MCF 10A (cell line): ENCODE measurements at regions not wholly inside any gene's neighbourhood (a gene's known extent, or its start where the extent isn't known, plus 50 kb on each side); places are given as distances from the start of the nearest gene placed in this dataset.
A peak's percentile ranks its signal among the peaks of the same experiment; 100 is the strongest.

Experiments
- BruUV-seq: library from RNA; stranded (reverse); fragments of 400-500 nt; replicated peaks from 2 replicates; lab custom pipeline; 2021; lab: Mats Ljungman, UMichigan
- CTCF ChIA-PET: fragments of 300-600 bp; sonication (Branson Sonifier 250); formaldehyde crosslinking; extraction: SDS; loops from one replicate; lab custom pipeline; 2021; ENCODE audit warnings: antibody characterized with exemption, inconsistent platforms; lab: Yijun Ruan, JAX
- POLR2A ChIA-PET: fragments of 300-600, 350-650 bp; sonication (Branson Sonifier 250); formaldehyde crosslinking; extraction: SDS; loops from one replicate; lab custom pipeline; 2020; ENCODE audit warnings: antibody characterized with exemption, inconsistent platforms; lab: Yijun Ruan, JAX
- DNase-seq: peaks from one replicate; pipeline ENCODE4 v3.0.0-alpha.2; 2018; ENCODE audit not compliant: unreplicated experiment
- H3K27ac Mint-ChIP-seq: one replicate; pipeline ENCODE4 v1.8.0; 2022; ENCODE audit warnings: mild to moderate bottlenecking, low read depth, mixed read lengths; ENCODE audit not compliant: unreplicated experiment
- H3K27me3 Mint-ChIP-seq: one replicate; pipeline ENCODE4 v1.8.0; 2022; ENCODE audit warnings: mixed read lengths; ENCODE audit not compliant: insufficient read depth, unreplicated experiment
- H3K36me3 Mint-ChIP-seq: one replicate; pipeline ENCODE4 v1.8.0; 2022; ENCODE audit warnings: mild to moderate bottlenecking, moderate library complexity, mixed read lengths; ENCODE audit not compliant: insufficient read depth, unreplicated experiment
- H3K4me1 Mint-ChIP-seq: one replicate; pipeline ENCODE4 v1.8.0; 2022; ENCODE audit warnings: mixed read lengths; ENCODE audit not compliant: insufficient read depth, unreplicated experiment
- H3K4me3 Mint-ChIP-seq: one replicate; pipeline ENCODE4 v1.8.0; 2022; ENCODE audit warnings: mild to moderate bottlenecking, moderate library complexity, mixed read lengths; ENCODE audit not compliant: unreplicated experiment
- H3K9me3 Mint-ChIP-seq: one replicate; pipeline ENCODE4 v1.8.0; 2022; ENCODE audit warnings: mixed read lengths; ENCODE audit not compliant: unreplicated experiment
- intact Hi-C: fragments of 100-400 bp; cut with micrococcal nuclease; formaldehyde crosslinking; loops from 2 replicates; pipeline ENCODE4 v1.14.1; 2022
- TF ChIP-seq, protein P1 (sequence below): fragments of 200-600 bp; IDR thresholded peaks from one replicate; pipeline ENCODE4 v1.8.0; 2022; ENCODE audit warnings: antibody characterized with exemption, mild to moderate bottlenecking; ENCODE audit not compliant: unreplicated experiment

DNA sequence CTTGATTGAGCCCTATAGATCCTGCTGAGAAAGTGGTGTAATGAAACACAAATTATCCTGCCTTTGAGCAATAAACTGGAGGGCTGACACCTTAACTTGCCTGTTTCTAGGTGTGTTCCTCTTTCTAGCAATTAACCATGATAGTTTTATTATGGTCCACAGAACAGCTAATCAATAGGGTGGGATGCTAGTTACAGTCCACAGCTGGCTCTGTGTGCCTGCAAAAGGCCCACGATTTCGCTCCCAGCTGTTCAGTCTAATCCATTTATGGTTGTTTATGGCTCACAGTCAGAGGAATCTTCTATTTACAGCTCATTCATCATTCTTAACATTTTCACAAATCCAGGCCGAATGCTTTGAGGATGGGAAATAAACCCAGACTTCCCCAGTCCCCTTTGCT lies 674.9 kb downstream of the SMARCA1 start:
- Mint-ChIP-seq H3K9me3 (peaks cover 17% of the 10 kb centered on the region), H3K4me3 (no peak overlapping the region), H3K27ac (no peak overlapping the region), H3K27me3 (no peaks in the 10 kb centered on the region), H3K36me3 (no peaks in the 10 kb centered on the region), H3K4me1 (no peaks in the 10 kb centered on the region)
- ChIA-PET CTCF (no interaction called here), POLR2A (interaction anchor here (0.8 kb wide), 1 partner anchor 28 kb away, joined by 3 read pairs; no protein-coding TSS in a partner anchor)
- DNase-seq, result no peak
- intact Hi-C loops, result no loop called here
- BruUV-seq, result no TSS peak
- TF ChIP-seq, protein P1, sequence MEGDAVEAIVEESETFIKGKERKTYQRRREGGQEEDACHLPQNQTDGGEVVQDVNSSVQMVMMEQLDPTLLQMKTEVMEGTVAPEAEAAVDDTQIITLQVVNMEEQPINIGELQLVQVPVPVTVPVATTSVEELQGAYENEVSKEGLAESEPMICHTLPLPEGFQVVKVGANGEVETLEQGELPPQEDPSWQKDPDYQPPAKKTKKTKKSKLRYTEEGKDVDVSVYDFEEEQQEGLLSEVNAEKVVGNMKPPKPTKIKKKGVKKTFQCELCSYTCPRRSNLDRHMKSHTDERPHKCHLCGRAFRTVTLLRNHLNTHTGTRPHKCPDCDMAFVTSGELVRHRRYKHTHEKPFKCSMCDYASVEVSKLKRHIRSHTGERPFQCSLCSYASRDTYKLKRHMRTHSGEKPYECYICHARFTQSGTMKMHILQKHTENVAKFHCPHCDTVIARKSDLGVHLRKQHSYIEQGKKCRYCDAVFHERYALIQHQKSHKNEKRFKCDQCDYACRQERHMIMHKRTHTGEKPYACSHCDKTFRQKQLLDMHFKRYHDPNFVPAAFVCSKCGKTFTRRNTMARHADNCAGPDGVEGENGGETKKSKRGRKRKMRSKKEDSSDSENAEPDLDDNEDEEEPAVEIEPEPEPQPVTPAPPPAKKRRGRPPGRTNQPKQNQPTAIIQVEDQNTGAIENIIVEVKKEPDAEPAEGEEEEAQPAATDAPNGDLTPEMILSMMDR, result no peak

DNA sequence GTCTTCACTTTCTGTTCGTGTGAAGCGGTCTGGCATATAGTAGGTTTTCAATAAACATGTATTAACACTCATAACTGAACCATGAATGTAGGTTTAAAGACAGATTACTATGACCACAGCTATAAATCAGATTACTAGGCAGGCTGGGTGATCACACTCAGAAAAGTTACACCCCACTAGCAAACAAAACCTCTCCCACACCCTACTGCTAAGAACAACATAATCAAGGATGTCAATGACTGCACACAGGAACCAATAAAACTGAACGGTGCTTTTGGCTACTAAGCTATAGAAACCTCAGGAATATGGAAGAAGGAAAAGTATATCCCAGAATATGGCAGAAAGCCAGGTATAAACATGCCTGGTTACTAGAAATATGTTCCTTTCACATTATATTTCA lies 676.9 kb downstream of the SMARCA1 start:
- BruUV-seq, result no TSS peak
- Mint-ChIP-seq H3K4me1 (no peaks in the 10 kb centered on the region), H3K27me3 (no peaks in the 10 kb centered on the region), H3K4me3 (no peak overlapping the region), H3K9me3 (peaks cover 13% of the 10 kb centered on the region), H3K36me3 (no peaks in the 10 kb centered on the region), H3K27ac (no peak overlapping the region)
- ChIA-PET CTCF (no interaction called here), POLR2A (no interaction called here)
- intact Hi-C loops, result no loop called here
- TF ChIP-seq, protein P1, result no peak
- no peak for DNase-seq

DNA sequence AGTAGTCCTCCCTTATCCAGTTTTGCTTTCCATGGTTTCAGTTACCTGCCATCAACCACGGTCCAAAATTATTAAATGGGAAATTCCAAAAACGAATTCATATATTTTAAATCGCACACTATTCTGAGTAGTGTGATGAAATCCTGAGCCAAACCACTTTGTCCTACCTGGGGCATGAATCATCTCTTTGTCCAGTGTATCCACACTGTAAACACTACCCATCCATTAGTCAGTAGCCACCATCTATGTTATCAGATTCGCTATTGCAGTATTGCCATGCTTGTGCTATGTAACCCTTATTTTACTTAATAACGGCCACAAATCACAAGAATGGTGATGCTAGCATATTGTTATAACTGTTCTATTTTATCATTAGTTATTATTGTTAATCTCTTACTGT lies 704.6 kb downstream of the SMARCA1 start:
- H3K4me1 Mint-ChIP-seq, result no peaks in the 10 kb centered on the region
- H3K4me3 Mint-ChIP-seq, result no peak overlapping the region
- TF ChIP-seq, protein P1, result no peak
- no peaks in the 10 kb centered on the region for H3K27me3 Mint-ChIP-seq
- no peak overlapping the region for H3K27ac Mint-ChIP-seq
- POLR2A ChIA-PET, result no interaction called here
- H3K36me3 Mint-ChIP-seq, result no peaks in the 10 kb centered on the region
- H3K9me3 Mint-ChIP-seq, result no peaks in the 10 kb centered on the region
- CTCF ChIA-PET, result interaction anchor here (0.6 to 1.1 kb wide), 3 partner anchors 10 to 417 kb away, joined by 3 to 4 read pairs (median 3); no protein-coding TSS in a partner anchor
- intact Hi-C loops, result no loop called here
- BruUV-seq, result no TSS peak
- DNase-seq, result peak; percentile 38

DNA sequence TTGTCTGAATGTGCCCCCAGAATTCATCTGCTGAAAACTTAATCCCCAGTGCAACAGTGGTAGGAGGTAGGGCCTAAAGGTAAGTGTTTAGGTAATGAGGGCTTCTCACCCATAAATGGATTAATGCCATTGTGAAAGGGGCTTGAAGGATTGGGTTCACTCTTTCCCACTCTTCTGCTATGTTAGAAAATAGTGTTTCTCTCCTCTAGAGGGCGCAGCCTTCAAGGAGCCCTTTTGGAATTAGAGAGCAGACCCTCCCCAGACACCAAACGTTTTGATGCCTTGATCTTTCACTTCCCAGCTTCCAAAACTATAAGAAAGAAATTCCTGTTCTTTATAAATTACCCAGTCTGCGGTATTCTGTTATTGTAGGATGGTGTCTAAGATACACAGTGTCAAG lies 706.4 kb downstream of the SMARCA1 start:
- H3K36me3 Mint-ChIP-seq, result no peaks in the 10 kb centered on the region
- H3K4me3 Mint-ChIP-seq, result no peak overlapping the region
- intact Hi-C loops, result no loop called here
- peak; percentile 18 for DNase-seq
- TF ChIP-seq, protein P1, result peak; percentile 35
- ChIA-PET CTCF (interaction anchor here (0.7 to 2.5 kb wide), 9 partner anchors 10 to 536 kb away, joined by 3 to 9 read pairs (median 4); no protein-coding TSS in a partner anchor), POLR2A (no interaction called here)
- no peak overlapping the region for H3K27ac Mint-ChIP-seq
- no peaks in the 10 kb centered on the region for H3K9me3 Mint-ChIP-seq
- no peaks in the 10 kb centered on the region for H3K27me3 Mint-ChIP-seq
- H3K4me1 Mint-ChIP-seq, result no peaks in the 10 kb centered on the region
- BruUV-seq, result no TSS peak
